Activated CD8-positive, alpha-beta memory T cell treated with anti-CD3 and anti-CD28 coated beads, Interleukin-2, amount 10 ng/mL, durations not matched to agents 7 days and 5 days (primary cell): ENCODE measurements at regions not wholly inside any gene's neighbourhood (a gene's known extent, or its start where the extent isn't known, plus 50 kb on each side); places are given as distances from the start of the nearest gene placed in this dataset.
"Not testable (repeated sequence)": the region's sequence is repeated elsewhere in the genome, so short reads cannot be mapped to it uniquely, and the experiment has no call there.

Source experiments
- ATAC-seq: fragments of 150-1000 bp; cut with Tn5 transposase; one replicate; pipeline ENCODE4 v1.10.0; 2021; ENCODE audit warnings: moderate library complexity
- CTCF ChIA-PET: fragments of 350-600 bp; sonication (Branson Sonifier 250); formaldehyde crosslinking; loops from one replicate; lab custom pipeline; 2021; ENCODE audit warnings: antibody characterized with exemption; lab: Charles Lee
- DNase-seq: peaks from one replicate; pipeline ENCODE4 v3.0.0-alpha.2; 2020
- H3K27ac Mint-ChIP-seq: one replicate; pipeline ENCODE4 v1.8.0; 2021; ENCODE audit warnings: mild to moderate bottlenecking, mixed read lengths
- H3K27me3 Mint-ChIP-seq: one replicate; pipeline ENCODE4 v1.8.0; 2021; ENCODE audit warnings: mixed read lengths
- H3K36me3 Mint-ChIP-seq: one replicate; pipeline ENCODE4 v1.8.0; 2021; ENCODE audit warnings: mild to moderate bottlenecking, mixed read lengths
- H3K4me1 Mint-ChIP-seq: one replicate; pipeline ENCODE4 v1.8.0; 2021; ENCODE audit warnings: mixed read lengths
- H3K4me3 Mint-ChIP-seq: one replicate; pipeline ENCODE4 v1.8.0; 2021; ENCODE audit warnings: mild to moderate bottlenecking, moderate library complexity, mixed read lengths
- H3K9me3 Mint-ChIP-seq: one replicate; pipeline ENCODE4 v1.8.0; 2022; ENCODE audit warnings: low read depth, mixed read lengths

DNA sequence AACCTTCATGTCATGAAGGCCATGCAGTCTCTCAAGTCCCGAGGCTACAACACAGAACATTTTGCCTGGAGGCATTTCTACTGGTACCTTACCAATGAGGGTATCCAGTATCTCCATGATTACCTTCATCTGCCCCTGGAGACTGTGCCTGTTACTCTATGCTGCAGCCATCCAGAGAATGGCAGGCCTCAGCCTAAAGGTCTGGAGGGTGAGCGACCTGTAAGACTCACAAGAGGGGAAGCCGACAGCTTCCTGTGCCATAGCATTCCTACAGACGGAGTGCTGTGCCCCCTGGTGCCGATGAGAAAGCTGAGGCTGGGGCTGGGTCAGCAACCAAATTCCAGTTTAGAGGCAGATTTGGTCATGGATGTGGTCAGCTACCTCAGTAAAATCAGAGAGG, 51.3 kb upstream of the CADPS start:
- ATAC-seq = no peak
- Mint-ChIP-seq H3K4me1 (no peaks in the 10 kb centered on the region), H3K36me3 (no peaks in the 10 kb centered on the region), H3K4me3 (no peak overlapping the region), H3K27ac (no peak overlapping the region), H3K9me3 (peaks cover 5% of the 10 kb centered on the region), H3K27me3 (no peaks in the 10 kb centered on the region)
- CTCF ChIA-PET = no interaction called here
- DNase-seq = no peak

DNA sequence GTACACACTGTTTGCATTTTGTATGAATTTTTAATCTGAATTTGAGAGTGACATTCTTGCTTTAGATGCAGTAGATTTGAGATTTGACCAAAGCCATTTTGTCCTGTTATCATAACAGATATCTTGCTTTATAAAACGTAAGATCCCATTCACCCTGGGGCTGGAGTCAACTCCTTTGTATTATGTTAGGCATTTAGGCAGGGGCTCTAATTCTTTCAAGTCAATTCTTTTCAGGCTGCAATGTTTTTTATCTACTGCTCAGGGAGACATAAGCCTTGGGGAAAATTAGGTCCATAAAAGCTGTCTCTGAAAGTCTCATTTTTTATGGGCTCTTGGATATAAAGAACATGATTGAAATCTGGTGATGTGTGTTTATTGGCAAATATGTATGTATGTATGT, 53.0 kb upstream of the CADPS start:
- H3K27me3 Mint-ChIP-seq = no peaks in the 10 kb centered on the region
- DNase-seq = no peak

DNA sequence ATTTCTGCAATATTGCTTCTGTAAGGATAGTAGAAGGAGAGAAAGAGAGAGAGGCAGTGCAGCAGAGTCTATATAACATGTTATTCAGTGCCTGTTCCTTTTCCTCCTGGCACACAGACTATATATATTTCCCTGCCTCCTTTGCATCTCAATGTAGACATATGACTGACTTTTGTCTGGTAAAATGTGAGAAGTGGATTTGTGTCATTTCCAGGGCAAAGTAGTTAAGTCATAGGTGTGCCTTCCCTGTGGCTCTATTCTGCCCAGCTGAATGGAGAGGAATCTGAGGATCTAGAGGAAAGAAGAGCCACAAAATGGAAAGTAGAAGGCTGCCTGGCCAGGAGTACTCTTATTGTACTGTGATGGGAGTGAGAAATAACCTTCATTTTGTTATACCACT, 54.6 kb upstream of the CADPS start:
- Mint-ChIP-seq H3K9me3 (peaks cover 2% of the 10 kb centered on the region), H3K4me3 (no peak overlapping the region), H3K27me3 (no peaks in the 10 kb centered on the region), H3K27ac (no peak overlapping the region), H3K4me1 (no peaks in the 10 kb centered on the region), H3K36me3 (no peaks in the 10 kb centered on the region)
- DNase-seq (no peak), ATAC-seq (no peak)
- CTCF ChIA-PET = no interaction called here

More for the DNA sequence above, 53.0 kb upstream of the CADPS start:
- Mint-ChIP-seq H3K4me3 (no peak overlapping the region), H3K4me1 (no peaks in the 10 kb centered on the region), H3K27ac (no peak overlapping the region), H3K36me3 (no peaks in the 10 kb centered on the region), H3K9me3 (peaks cover 5% of the 10 kb centered on the region)
- CTCF ChIA-PET = no interaction called here
- no peak for ATAC-seq

DNA sequence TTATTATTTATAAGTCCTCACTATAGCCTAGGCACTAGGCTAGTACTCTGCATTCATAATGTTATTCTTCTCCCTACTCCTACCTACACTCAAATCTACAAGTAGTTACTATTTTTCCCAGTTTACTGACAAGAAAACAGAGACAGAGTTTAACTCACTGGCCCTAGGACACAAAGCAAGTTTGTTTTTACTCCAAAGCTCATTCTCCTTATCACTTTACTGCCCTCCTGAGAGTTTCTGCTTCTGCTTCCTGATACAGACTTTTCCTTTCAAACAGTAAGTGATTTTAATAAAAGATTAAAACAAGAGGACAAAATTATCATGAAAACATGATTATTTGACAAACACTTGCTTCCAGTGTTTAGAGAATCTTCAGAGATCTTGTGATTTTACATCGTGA, 60.6 kb upstream of the CADPS start:
- CTCF ChIA-PET = no interaction called here
- Mint-ChIP-seq H3K27ac (no peak overlapping the region), H3K36me3 (no peaks in the 10 kb centered on the region), H3K4me1 (no peaks in the 10 kb centered on the region), H3K9me3 (peaks cover 6% of the 10 kb centered on the region), H3K27me3 (no peaks in the 10 kb centered on the region), H3K4me3 (no peak overlapping the region)
- no peak for DNase-seq
- no peak for ATAC-seq

DNA sequence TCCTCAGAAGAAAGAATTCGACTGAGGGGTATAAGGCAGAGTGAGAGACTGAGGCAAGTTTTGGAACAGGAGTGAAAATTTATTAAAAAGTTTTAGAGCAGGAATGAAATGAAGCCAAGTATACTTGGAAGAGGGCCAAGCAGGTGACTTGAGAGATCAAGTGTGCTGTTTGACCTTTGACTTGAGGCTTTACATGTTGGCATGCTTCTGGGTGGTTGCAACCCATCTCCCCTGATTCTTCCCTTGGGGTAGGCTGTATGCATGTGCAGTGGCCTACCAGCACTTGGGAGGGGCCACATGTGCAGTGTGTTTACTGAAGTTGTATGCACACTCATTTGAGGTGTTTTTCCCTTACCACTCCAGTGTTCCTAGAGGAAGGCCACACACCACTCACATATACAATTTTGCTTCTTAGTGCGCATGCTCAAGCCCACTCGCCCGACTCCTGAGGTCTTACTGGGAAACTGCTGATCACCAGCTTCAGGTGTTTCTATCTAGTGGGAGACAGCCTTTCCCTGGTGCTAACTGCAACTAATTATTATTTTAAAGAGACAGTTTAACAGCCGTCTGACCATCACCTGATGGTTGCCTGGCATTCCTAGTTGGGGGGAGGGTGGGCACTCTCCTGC, 61.5 kb upstream of the CADPS start:
- Mint-ChIP-seq H3K27me3 (no peaks in the 10 kb centered on the region), H3K4me1 (no peaks in the 10 kb centered on the region), H3K27ac (no peak overlapping the region), H3K9me3 (peaks cover 6% of the 10 kb centered on the region), H3K36me3 (no peaks in the 10 kb centered on the region), H3K4me3 (no peak overlapping the region)
- no peak for ATAC-seq
- no peak for DNase-seq
- CTCF ChIA-PET = no interaction called here

DNA sequence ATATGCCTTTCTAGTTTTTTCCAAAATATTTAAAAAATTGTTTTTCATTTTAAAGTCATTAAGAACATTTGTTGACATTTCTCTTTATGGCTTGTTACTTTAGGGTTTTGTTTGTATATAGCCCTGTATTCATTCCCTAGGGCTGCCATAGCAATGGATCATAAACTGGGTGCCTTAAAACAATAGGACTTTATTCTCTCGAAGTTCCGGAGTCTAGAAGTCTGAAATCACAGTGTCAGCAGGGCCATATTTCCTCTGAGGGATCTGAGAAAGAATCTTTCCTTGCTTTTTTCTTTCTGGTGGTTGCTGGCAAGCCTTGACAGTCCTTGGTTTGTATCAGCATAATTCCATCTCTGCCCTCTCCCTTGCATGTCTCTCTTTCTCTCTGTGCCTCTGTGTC, 63.4 kb upstream of the CADPS start:
- H3K36me3 Mint-ChIP-seq = no peaks in the 10 kb centered on the region
- peaks cover 6% of the 10 kb centered on the region for H3K9me3 Mint-ChIP-seq
- H3K4me3 Mint-ChIP-seq = no peak overlapping the region
- no peak for DNase-seq
- CTCF ChIA-PET = no interaction called here
- no peaks in the 10 kb centered on the region for H3K4me1 Mint-ChIP-seq
- no peak for ATAC-seq
- H3K27ac Mint-ChIP-seq = no peak overlapping the region
- H3K27me3 Mint-ChIP-seq = no peaks in the 10 kb centered on the region

DNA sequence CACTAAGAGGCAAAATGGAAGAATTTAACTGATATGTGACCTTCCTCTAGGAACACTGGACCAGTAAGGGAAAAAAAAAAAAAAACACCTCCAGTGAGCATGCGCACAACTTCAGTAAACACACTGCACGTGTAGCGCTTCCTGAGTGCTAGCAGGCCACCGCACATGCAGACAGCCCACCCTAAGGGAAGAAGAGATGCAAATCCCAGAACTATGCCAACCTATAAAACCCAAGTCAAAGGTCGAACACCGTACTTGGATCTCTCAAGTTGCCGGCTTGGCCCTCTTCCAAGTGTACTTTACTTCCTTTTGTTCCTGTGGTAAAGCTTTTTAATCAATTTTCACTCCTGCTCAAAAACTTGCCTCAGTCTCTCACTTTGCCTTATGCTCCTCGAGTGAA, 64.5 kb upstream of the CADPS start:
- DNase-seq = no peak
- no peak for ATAC-seq
- CTCF ChIA-PET = no interaction called here
- H3K27ac Mint-ChIP-seq = no peak overlapping the region
- no peaks in the 10 kb centered on the region for H3K36me3 Mint-ChIP-seq
- peaks cover 6% of the 10 kb centered on the region for H3K9me3 Mint-ChIP-seq
- H3K27me3 Mint-ChIP-seq = no peaks in the 10 kb centered on the region
- no peak overlapping the region for H3K4me3 Mint-ChIP-seq
- H3K4me1 Mint-ChIP-seq = no peaks in the 10 kb centered on the region

DNA sequence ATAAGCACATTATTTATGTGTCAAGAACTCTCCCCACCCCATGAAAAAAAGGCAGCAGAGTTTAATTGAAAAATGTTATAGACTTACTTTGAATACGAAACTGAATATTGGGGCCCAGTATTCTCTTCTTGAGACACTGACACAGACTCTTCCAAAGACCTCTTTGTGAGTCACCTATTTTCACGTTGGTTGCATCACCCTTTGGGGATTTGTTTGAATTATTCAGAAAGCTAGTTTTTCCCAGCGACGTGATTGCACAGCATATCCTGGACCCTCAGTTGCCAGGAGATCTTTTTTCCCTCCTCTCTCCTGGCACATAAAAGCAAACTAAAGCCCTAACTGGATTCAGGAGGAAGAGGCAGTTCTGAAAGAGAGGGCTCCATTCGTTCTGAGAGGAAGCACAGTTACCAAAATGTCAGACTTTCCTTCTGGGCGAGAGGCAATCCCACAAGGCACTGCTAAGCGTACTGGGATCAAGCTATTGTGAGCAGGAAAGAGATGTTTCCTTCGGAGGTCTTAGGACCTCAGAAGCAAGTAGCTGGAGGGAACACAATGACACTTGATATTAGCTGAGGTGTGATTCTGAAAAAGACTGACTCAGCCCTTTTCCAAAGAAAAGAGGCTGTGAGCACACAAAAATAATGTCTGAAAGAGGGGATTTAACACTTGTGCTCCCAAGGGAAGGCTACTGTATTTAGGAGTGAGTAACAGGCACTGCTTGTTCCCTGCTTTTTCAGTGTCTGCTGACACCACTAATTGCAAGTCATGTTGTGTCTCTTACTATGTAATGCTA, 65.8 kb upstream of the CADPS start:
- H3K27me3 Mint-ChIP-seq = no peaks in the 10 kb centered on the region
- H3K4me1 Mint-ChIP-seq = no peaks in the 10 kb centered on the region
- H3K9me3 Mint-ChIP-seq = peaks cover 6% of the 10 kb centered on the region
- CTCF ChIA-PET = no interaction called here
- no peak overlapping the region for H3K4me3 Mint-ChIP-seq
- no peak for DNase-seq
- ATAC-seq = no peak
- no peaks in the 10 kb centered on the region for H3K36me3 Mint-ChIP-seq
- no peak overlapping the region for H3K27ac Mint-ChIP-seq

DNA sequence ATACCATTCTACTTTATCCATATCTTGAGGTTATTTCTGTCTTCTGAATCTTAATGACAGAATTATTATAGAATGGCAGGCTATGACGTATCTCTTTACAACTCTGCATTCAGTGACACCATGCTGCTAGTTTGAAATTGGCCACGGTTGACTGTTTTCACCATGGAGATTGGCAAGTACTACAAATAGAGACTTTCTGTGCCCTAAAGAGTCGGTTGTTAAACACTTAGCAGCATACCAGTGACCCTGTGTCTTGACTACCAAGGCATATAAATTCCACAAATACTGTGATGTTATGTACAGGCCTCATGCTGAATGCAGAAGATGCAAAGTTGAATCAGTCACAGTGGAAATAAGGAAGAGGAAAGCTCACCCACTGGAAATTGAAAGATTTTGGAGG, 67.0 kb upstream of the CADPS start:
- no peak overlapping the region for H3K4me3 Mint-ChIP-seq
- H3K36me3 Mint-ChIP-seq = no peaks in the 10 kb centered on the region
- no peaks in the 10 kb centered on the region for H3K27me3 Mint-ChIP-seq
- H3K4me1 Mint-ChIP-seq = no peaks in the 10 kb centered on the region
- no peak overlapping the region for H3K27ac Mint-ChIP-seq
- H3K9me3 Mint-ChIP-seq = peaks cover 6% of the 10 kb centered on the region
- DNase-seq (no peak), ATAC-seq (no peak)
- CTCF ChIA-PET = no interaction called here

DNA sequence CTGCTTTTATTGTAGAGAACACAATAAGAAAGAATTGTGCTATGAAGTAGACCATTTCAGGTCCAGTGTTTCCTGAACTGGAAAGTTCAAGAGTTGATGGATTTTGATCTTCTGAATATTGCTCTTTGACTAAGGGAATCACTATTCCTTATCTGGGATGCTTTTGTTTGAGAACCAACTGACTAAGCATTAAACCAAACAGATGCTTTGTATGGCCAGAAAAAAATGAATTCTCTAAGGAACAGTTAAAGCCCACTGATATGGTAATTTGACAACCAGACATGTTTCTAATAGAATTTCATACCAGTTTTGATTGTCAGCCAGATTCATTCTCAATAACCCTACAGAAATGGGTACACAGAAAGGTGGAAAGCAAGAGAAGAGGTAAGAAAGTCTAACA, 67.5 kb upstream of the CADPS start:
- CTCF ChIA-PET = no interaction called here
- Mint-ChIP-seq H3K36me3 (no peaks in the 10 kb centered on the region), H3K27me3 (no peaks in the 10 kb centered on the region), H3K4me3 (no peak overlapping the region), H3K9me3 (peaks cover 6% of the 10 kb centered on the region), H3K27ac (no peak overlapping the region), H3K4me1 (no peaks in the 10 kb centered on the region)
- no peak for ATAC-seq
- no peak for DNase-seq

DNA sequence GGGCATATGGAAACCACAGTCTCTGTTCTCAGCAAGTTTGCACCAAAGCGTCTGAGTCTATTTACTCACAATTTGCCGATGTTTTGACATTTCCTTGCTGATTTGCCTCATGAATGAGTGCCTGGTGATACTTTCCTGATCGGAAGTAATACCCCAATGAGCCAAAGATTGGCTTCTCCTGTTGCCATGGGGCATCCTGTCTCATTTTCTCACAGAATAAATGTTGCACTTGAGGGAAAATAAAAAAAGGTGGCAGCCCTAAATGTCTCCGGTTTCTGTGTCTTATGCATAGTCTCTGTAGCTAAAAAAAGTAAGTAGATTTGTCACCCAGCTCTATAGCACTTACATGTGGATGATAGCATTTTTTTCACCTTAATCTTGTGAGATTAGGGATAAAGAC, 73.7 kb upstream of the CADPS start:
- no peak overlapping the region for H3K4me3 Mint-ChIP-seq
- DNase-seq = no peak
- no peaks in the 10 kb centered on the region for H3K27me3 Mint-ChIP-seq
- H3K4me1 Mint-ChIP-seq = no peaks in the 10 kb centered on the region
- no peak overlapping the region for H3K27ac Mint-ChIP-seq
- H3K9me3 Mint-ChIP-seq = no peaks in the 10 kb centered on the region
- no peak for ATAC-seq
- CTCF ChIA-PET = no interaction called here
- no peaks in the 10 kb centered on the region for H3K36me3 Mint-ChIP-seq

DNA sequence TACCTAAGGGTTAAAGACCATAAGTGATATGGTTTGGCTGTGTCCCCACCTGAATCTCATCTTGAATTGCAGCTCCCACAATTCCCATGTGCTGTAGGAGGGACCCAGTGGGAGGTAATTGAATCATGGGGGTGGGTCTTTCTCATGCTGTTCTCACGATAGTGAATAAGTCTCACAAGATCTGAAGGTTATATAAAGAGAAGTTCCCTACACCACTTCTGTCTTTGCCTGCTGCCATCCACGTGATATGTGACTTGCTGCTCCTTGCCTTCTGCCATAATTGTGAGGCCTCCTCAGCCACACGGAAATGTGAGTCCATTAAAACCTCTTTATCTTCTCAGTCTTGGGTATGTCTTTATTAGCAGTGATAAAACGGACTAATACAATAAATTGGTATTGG, 75.0 kb upstream of the CADPS start:
- Mint-ChIP-seq H3K4me1 (no peaks in the 10 kb centered on the region), H3K36me3 (no peaks in the 10 kb centered on the region), H3K27ac (no peak overlapping the region), H3K9me3 (no peaks in the 10 kb centered on the region), H3K4me3 (no peak overlapping the region), H3K27me3 (no peaks in the 10 kb centered on the region)
- CTCF ChIA-PET = no interaction called here
- DNase-seq = no peak
- no peak for ATAC-seq

DNA sequence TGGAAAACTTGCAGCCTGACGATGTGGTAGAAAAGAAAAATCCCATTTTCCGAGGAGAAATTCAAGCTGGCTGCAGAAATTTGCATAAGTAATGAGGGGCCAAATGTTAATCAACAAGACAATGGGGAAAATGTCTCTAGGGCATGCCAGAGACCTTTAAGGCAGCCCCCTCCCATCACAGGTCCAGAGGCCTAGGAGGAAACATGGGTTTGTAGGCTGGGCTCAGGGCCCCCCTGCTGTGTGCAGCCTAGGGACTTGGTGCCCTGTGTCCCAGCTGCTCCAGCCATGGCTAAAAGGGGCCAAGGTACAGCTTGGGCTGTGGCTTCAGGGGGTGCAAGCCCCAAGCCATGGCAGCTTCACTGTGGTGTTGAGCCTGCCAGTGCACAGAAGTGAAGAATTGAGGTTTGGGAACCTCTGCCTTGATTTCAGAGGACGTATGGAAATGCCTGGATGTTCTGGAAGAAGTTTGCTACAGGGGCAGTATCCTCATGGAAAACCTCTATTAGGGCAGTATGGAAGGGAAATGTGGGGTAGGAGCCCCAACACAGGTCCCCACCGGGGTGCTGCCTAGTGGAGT, 75.9 kb upstream of the CADPS start:
- DNase-seq (no peak), ATAC-seq (no peak)
- H3K27ac Mint-ChIP-seq = no peak overlapping the region
- no peaks in the 10 kb centered on the region for H3K27me3 Mint-ChIP-seq
- no peaks in the 10 kb centered on the region for H3K4me1 Mint-ChIP-seq
- CTCF ChIA-PET = no interaction called here
- no peak overlapping the region for H3K4me3 Mint-ChIP-seq
- H3K9me3 Mint-ChIP-seq = no peaks in the 10 kb centered on the region
- H3K36me3 Mint-ChIP-seq = no peaks in the 10 kb centered on the region

DNA sequence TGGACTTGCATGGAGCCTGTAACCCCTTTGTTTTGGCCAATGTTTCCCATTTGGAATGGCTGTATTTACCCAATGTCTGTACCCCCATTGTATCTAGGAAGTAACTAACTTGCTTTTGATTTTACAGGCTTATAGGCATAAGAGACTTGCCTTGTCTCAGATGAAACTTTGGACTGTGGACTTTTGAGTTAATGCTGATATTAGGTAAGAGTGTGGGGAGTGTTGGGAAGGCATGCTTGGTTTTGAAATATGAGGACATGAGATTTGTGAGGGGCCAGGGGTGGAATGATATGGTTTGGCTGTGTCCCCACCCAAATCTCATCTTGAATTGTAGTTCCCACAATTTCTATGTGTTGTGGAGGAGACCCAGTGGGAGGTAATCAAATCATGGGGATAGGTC, 76.7 kb upstream of the CADPS start:
- not testable (repeated sequence) for DNase-seq, H3K27ac Mint-ChIP-seq, H3K36me3 Mint-ChIP-seq

More for the DNA sequence above, 76.7 kb upstream of the CADPS start:
- H3K27me3 Mint-ChIP-seq, ATAC-seq, CTCF ChIA-PET, H3K4me1 Mint-ChIP-seq, H3K4me3 Mint-ChIP-seq, H3K9me3 Mint-ChIP-seq: not testable (repeated sequence)
